HG02642 (cell line): ENCODE measurements at regions not wholly inside any gene's neighbourhood (a gene's known extent, or its start where the extent isn't known, plus 50 kb on each side); places are given as distances from the start of the nearest gene placed in this dataset.

Experiments
- ATAC-seq: cut with Tn5 transposase; IDR thresholded peaks from one replicate; pipeline ENCODE4 v1.9.1; 2021; ENCODE audit warnings: mild to moderate bottlenecking; ENCODE audit not compliant: unreplicated experiment, poor library complexity

DNA sequence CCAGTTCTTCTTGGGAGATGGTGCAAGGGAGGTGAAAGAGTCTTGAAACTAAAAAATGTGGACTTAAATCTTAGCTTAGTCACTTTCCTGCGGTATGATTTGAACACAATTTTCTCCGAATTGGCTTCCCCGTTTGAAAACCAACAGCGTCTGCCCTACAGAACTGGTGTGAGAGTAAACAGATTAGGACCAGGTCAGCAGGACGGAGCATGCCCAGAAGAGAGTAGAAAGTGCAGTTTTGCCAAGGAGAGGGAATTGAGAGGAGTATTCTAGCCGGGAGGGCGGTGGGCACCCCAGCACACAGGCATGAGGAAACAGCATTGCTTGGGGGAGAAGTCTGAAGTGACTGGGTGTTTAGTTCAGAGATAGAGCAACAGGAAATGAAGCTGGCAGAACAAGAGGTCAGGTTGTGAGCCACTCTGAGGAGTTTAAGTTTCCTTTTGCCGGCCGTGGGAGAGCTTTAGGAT lies 927.1 kb downstream of the VRK1 start:
- ATAC-seq = no peak

DNA sequence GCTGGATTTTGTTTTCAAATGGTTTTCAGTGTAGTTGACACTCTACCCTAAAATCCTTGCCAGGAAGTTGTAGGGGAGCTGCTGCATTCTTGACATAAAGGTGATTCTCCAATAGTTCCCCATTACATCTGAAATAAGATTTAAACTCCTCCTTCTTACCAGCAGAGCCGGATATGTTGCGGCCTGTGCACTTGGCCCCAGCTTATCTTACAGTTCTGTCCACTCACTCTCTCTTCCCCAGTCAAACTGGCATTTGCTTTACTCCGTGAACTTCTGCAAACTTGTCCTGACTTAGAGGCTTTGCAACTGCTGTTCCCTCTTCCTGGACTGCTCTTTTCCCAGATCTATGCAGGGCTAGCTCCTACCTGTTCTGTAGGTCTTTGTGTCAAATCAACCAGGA lies 929.5 kb downstream of the VRK1 start:
- no peak for ATAC-seq

GRCh38 chr14:97730706-97731105 lies 933.5 kb downstream of the VRK1 start:
- ATAC-seq = no peak

GRCh38 chr14:97731800-97732199 lies 934.6 kb downstream of the VRK1 start:
- no peak for ATAC-seq

GRCh38 chr14:97747316-97747715 lies 950.1 kb downstream of the VRK1 start:
- ATAC-seq = no peak

- no peak for ATAC-seq
Measured at GRCh38 chr14:97748616-97749015, 951.4 kb downstream of the VRK1 start.

GRCh38 chr14:97757491-97757890 lies 960.3 kb downstream of the VRK1 start:
- ATAC-seq = no peak

- no peak for ATAC-seq
Measured at GRCh38 chr14:97760050-97760449, 962.9 kb downstream of the VRK1 start.

GRCh38 chr14:97762386-97762785 lies 965.2 kb downstream of the VRK1 start:
- no peak for ATAC-seq

GRCh38 chr14:97771340-97772045 lies 974.3 kb downstream of the VRK1 start:
- ATAC-seq = no peak

- no peak for ATAC-seq
Measured at GRCh38 chr14:97773598-97773997, 976.4 kb downstream of the VRK1 start.

DNA sequence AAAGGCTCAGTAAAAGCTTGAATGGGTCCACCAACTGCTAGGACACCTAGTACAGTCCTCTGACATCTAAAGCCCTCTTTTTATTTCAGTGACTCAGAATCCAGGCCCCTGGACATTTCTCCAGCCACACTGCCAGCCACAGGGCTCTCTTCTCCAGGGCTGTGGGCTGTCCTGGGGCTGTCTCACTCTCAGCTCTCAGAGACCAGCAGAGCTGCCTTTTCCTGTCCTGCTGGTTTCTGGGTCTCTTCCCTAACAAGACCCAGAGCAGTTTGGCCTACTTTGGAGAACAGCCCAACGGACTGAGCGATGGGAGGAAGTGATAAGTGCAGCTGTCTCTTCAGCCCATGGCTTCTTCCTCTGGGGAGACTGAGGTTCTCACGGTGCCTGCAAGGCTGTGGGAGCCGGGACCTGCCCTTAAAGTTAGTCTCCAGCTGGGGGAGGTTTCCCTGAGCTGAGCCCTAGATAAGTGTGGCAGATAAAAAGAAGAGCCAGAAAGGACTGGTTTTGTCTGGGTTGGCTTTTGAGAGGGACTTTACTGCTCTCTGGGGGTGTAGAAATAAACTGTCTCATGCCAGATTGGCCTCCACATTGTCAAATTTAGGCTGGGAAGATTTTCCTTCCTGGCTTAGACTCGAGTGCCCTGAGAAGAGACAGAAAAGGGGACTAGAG lies 979.8 kb downstream of the VRK1 start:
- ATAC-seq = no peak

DNA sequence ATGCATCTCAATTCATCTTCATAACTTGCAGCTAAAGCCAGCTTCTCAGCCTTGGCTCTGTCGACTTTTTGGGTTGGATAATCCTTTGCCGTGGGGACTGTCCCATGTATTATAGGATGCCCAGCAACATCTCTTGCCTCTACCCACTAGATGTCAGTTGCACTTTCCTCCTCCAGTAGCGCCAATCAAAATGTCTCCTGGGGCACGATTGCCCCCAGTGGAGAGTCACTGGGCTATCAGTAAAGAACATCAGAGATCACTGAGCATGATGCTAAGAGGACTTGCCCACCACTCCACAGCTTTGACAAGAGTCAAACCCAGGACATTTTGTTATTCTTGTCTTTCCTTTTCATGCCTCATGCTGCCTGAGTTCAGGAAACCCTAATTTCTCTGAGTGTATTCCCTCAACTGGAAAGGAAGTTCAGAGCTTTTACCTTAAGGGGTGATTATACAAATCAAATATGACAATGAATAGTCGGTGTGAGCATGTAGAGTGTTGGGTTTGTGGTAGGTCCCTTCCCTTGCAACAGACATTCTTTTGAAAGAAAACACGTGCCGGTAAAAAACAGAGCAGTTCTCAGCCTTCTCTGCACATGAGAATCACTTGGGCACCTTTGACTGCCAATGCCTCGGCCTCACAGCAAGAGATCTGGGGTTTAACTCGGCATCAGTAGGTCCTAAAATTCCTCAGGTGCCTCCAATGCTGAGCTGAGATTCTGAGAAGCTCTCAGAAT lies 980.6 kb downstream of the VRK1 start:
- ATAC-seq = no peak

DNA sequence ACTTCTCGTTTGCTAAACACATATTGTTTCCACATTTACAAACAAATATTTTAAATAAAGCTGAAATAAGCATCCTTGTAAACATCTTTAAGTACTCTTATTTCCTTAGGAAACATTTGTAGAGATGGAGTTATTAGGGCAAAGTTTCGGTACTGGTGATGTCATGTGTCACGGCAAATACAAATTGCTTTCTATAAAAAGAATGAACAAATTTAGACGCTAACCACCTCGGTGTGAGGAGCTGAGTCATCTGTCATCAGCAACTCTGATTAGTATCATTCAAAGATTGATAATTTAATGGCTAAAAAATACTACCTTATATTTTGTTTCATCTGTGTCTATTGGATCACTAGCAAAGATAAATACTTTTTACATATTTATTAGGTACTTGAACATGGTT lies 982.0 kb downstream of the VRK1 start:
- no peak for ATAC-seq

DNA sequence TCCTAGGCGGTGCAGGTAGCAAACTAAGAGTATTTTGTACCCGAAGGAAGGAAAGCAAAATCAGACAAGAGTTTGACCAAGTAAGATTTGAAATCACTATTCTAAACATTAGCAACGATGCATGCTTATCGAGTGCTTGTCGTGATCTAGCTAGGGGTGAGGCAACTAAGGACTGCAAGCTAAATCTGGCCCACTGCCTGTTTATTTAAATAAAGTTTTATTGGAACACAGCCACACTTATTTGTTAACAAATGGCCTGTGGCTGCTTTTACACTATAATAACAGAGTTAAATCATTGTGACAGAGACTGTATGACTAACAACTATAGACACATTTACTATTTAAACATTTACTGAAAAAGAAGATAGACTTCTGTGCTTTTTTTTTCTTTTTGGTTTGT lies 983.6 kb downstream of the VRK1 start:
- ATAC-seq = no peak

DNA sequence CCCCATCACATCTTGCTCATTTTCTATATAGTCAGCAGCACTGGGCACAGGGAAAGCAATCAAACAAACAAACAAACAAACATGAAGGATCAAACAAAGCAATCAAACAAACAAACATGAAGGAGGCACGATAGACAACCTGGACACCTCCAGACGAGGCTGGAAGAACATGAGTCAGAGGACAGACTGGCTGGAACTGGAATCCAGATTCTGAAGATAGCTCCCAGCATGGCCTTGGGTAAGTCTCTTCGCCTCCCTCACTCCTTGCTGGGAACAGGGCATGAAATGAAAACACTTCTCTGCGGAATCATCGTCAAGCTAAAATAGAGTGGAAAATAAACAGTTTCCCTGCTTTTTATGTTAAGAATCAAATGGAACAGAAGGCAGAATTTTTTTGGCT lies 984.8 kb downstream of the VRK1 start:
- no peak for ATAC-seq

DNA sequence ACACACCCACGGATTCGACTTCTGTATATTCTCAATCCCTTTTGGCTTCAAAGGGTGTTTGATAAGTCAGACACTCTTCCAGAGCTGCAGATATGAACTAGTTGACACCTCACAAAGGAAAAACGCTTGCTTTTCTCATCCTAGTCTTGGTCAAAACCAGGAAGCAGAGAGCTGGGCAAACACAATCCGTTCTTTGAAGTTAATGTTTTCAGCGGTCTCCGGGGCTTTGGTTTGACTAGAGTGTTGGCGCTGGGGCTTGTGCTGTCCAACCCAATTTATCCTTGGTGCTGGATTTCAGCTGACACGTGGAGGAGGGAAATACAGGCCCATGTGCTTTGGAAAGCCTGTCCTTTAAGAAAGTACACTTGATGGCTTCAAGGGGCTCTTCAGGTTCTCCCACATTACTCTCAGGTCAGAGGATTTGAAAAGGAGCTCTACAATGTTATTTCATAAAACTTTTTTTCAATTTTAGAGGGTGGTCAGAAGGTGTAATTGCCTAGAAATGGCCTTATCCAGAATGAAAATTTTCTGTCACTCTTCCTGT lies 985.8 kb downstream of the VRK1 start:
- no peak for ATAC-seq

- ATAC-seq = no peak
Measured at GRCh38 chr14:97785495-97785894, 988.3 kb downstream of the VRK1 start.

GRCh38 chr14:97788364-97788763 lies 991.2 kb downstream of the VRK1 start:
- ATAC-seq = no peak

- ATAC-seq = no peak
Measured at GRCh38 chr14:97788846-97789526, 991.8 kb downstream of the VRK1 start.

- no peak for ATAC-seq
Measured at GRCh38 chr14:97791072-97791471, 993.9 kb downstream of the VRK1 start.
